Uterus (tissue), 3 donors: ENCODE measurements at regions not wholly inside any gene's neighbourhood (a gene's known extent, or its start where the extent isn't known, plus 50 kb on each side); places are given as distances from the start of the nearest gene placed in this dataset.

Source experiments
- DNase-seq, 2 donors: peaks; one replicate each; pipeline ENCODE4 v3.0.0-alpha.2; 2019 to 2020
- H3K27ac ChIP-seq, 2 donors: fragments of 200-600 bp; sonication (generic); 1 replicate in 1 of 2; 2 replicates in 1 of 2; pipeline ENCODE4 v1.5.1; 2016 to 2018
- H3K27me3 ChIP-seq, 2 donors: fragments of 200-600 bp; sonication (generic); one replicate each; pipeline ENCODE4 v1.5.1; 2018 to 2019; ENCODE audit warnings: control low read depth in 1 of 2
- H3K36me3 ChIP-seq, 2 donors: fragments of 200-600 bp; sonication (generic); one replicate each; pipeline ENCODE4 v1.5.1; 2019; ENCODE audit warnings: control low read depth in 1 of 2
- H3K4me1 ChIP-seq, 2 donors: fragments of 200-600 bp; sonication (generic); one replicate each; pipeline ENCODE4 v1.5.1; 2018 to 2019; ENCODE audit warnings: control low read depth in 1 of 2
- H3K4me3 ChIP-seq, 2 donors: fragments of 200-600 bp; sonication (generic); 1 replicate in 1 of 2; 2 replicates in 1 of 2; pipeline ENCODE4 v1.5.1; 2018 to 2019; ENCODE audit warnings: mild to moderate bottlenecking in 1 of 2
- H3K9me3 ChIP-seq, 2 donors: fragments of 200-600 bp; sonication (generic); one replicate each; pipeline ENCODE4 v1.5.1; 2019; ENCODE audit warnings: control low read depth in 1 of 2
- CTCF ChIP-seq, 4 experiments: fragments of 200-600 bp in 2 of 4; fragments of 450-650 bp in 2 of 4; sonication (generic) in 2 of 4; IDR thresholded peaks; one replicate each; pipeline ENCODE4 v1.5.1; 2016 to 2019; ENCODE audit warnings: antibody characterized with exemption in 4 of 4, mild to moderate bottlenecking in 2 of 4, moderate library complexity in 1 of 4
- POLR2A ChIP-seq, 2 donors: fragments of 450-650 bp; IDR thresholded peaks; one replicate each; pipeline ENCODE4 v1.6.1; 2016; ENCODE audit warnings: antibody characterized with exemption in 2 of 2, mild to moderate bottlenecking in 1 of 2, moderate library complexity in 1 of 2
- intact Hi-C: fragments of 100-400 bp; cut with DNase I; formaldehyde crosslinking; loops from one replicate; pipeline ENCODE4 v1.15.1; 2023; ENCODE audit warnings: low total_unique reads
- donor health status: DM: yes; HTN: yes; CAD: no.

- Histone ChIP-seq H3K27me3 (no peaks in the 10 kb centered on the region), H3K27ac (no peak overlapping the region), H3K4me3 (no peak overlapping the region), H3K36me3 (no peaks in the 10 kb centered on the region), H3K9me3 (no peaks in the 10 kb centered on the region), H3K4me1 (no peaks in the 10 kb centered on the region)
- TF ChIP-seq CTCF (IDR thresholded peaks at IDR 0.05) (no peak), POLR2A (IDR thresholded peaks at IDR 0.05) (no peak)
- intact Hi-C loops = no loop called here
- DNase-seq = no peak
Observed at GRCh38 chr10:2627969-2628368, 439.4 kb upstream of the PFKP start.

DNA sequence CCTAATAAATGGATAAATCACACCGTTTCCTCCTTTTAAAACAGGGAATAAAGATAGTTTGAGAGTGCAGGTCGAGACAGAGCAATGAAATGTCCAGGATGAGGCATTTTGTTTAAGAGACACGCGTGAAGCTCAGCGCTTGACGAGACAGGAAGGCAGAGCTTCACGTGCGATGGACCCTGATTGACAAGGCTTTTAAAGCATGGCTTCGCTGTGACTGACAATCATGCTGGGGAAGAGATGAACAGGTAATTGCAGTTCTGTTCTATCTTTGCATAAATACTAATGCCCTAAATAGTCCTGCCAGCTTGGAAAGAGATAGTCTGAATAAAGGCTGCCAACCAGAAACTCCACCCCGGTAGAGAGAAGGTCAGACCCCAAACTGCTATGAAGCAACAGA lies 442.3 kb upstream of the PFKP start:
- no peaks in the 10 kb centered on the region for H3K9me3 ChIP-seq
- no peak overlapping the region for H3K4me3 ChIP-seq
- no peaks in the 10 kb centered on the region for H3K27me3 ChIP-seq
- no peaks in the 10 kb centered on the region for H3K36me3 ChIP-seq
- intact Hi-C loops = no loop called here
- no peak for DNase-seq
- H3K4me1 ChIP-seq = no peaks in the 10 kb centered on the region
- no peak for TF ChIP-seq POLR2A (IDR thresholded peaks at IDR 0.05)
- no peak for TF ChIP-seq CTCF (IDR thresholded peaks at IDR 0.05)
- H3K27ac ChIP-seq = no peak overlapping the region

- H3K9me3 ChIP-seq = no peaks in the 10 kb centered on the region
- H3K4me1 ChIP-seq = no peaks in the 10 kb centered on the region
- no peaks in the 10 kb centered on the region for H3K27me3 ChIP-seq
- TF ChIP-seq CTCF (IDR thresholded peaks at IDR 0.05) = no peak
- TF ChIP-seq POLR2A (IDR thresholded peaks at IDR 0.05) = no peak
- DNase-seq = no peak
- no peak overlapping the region for H3K4me3 ChIP-seq
- intact Hi-C loops = no loop called here
- H3K27ac ChIP-seq = no peak overlapping the region
- no peaks in the 10 kb centered on the region for H3K36me3 ChIP-seq
Observed at GRCh38 chr10:2623675-2624274, 443.6 kb upstream of the PFKP start.

- H3K4me1 ChIP-seq = no peaks in the 10 kb centered on the region
- intact Hi-C loops = no loop called here
- H3K27me3 ChIP-seq = no peaks in the 10 kb centered on the region
- TF ChIP-seq POLR2A (IDR thresholded peaks at IDR 0.05) = no peak
- no peak for TF ChIP-seq CTCF (IDR thresholded peaks at IDR 0.05)
- no peak overlapping the region for H3K4me3 ChIP-seq
- no peaks in the 10 kb centered on the region for H3K36me3 ChIP-seq
- no peak overlapping the region for H3K27ac ChIP-seq
- H3K9me3 ChIP-seq = no peaks in the 10 kb centered on the region
- no peak for DNase-seq
Observed at GRCh38 chr10:2620827-2621521, 446.4 kb upstream of the PFKP start.

GRCh38 chr10:2619916-2620315 lies 447.4 kb upstream of the PFKP start:
- no peak for DNase-seq
- Histone ChIP-seq H3K4me1 (no peaks in the 10 kb centered on the region), H3K27ac (no peak overlapping the region), H3K9me3 (no peaks in the 10 kb centered on the region), H3K27me3 (no peaks in the 10 kb centered on the region), H3K4me3 (no peak overlapping the region), H3K36me3 (no peaks in the 10 kb centered on the region)
- intact Hi-C loops = no loop called here
- no peak for TF ChIP-seq POLR2A (IDR thresholded peaks at IDR 0.05)
